GM12865 (cell line): ENCODE measurements at regions not wholly inside any gene's neighbourhood (a gene's known extent, or its start where the extent isn't known, plus 50 kb on each side); places are given as distances from the start of the nearest gene placed in this dataset.
"Not testable (repeated sequence)": the region's sequence is repeated elsewhere in the genome, so short reads cannot be mapped to it uniquely, and the experiment has no call there.

Source experiments
- DNase-seq: peaks from one replicate; pipeline ENCODE4 v3.0.0; 2010; ENCODE audit warnings: low read depth
- H3K4me3 ChIP-seq: 2 replicates; pipeline ENCODE4 v1.5.1; 2011; ENCODE audit warnings: mild to moderate bottlenecking, low read depth, low read length, control low read depth
- TF ChIP-seq, protein P1 (sequence below): IDR thresholded peaks from 2 replicates; pipeline ENCODE4 v1.5.1; 2011; ENCODE audit warnings: low read length, control low read depth, low read depth, inconsistent platforms; ENCODE audit not compliant: insufficient read depth; ENCODE audit errors: missing control alignments

- no peak for DNase-seq
- TF ChIP-seq, protein P1, sequence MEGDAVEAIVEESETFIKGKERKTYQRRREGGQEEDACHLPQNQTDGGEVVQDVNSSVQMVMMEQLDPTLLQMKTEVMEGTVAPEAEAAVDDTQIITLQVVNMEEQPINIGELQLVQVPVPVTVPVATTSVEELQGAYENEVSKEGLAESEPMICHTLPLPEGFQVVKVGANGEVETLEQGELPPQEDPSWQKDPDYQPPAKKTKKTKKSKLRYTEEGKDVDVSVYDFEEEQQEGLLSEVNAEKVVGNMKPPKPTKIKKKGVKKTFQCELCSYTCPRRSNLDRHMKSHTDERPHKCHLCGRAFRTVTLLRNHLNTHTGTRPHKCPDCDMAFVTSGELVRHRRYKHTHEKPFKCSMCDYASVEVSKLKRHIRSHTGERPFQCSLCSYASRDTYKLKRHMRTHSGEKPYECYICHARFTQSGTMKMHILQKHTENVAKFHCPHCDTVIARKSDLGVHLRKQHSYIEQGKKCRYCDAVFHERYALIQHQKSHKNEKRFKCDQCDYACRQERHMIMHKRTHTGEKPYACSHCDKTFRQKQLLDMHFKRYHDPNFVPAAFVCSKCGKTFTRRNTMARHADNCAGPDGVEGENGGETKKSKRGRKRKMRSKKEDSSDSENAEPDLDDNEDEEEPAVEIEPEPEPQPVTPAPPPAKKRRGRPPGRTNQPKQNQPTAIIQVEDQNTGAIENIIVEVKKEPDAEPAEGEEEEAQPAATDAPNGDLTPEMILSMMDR: no peak
- no peak overlapping the region for H3K4me3 ChIP-seq
Measured at GRCh38 chr3:164730815-164731360, 347.4 kb downstream of the SI start.

DNA sequence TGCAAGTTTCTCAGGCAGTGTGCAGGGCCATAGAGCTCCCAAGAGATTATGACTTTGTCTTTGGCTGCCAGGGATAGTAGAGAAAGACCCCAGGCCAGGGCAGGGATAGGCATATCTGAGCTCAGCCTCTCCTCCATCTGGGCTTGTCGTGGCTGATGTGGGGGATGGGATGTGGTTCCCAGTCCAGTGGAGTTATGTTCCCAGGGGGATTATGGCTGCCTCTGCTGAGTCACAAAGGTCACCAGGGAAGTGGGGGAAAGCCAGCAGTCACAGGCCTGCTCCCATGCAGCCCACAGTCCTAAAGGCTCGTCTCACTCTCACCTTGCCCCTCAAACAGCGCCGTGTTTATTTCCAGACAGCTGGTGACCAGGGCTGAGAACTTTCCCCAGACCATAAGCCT lies 354.9 kb downstream of the SI start:
- TF ChIP-seq, protein P1: no peak
- no peak for DNase-seq
- H3K4me3 ChIP-seq: no peak overlapping the region

DNA sequence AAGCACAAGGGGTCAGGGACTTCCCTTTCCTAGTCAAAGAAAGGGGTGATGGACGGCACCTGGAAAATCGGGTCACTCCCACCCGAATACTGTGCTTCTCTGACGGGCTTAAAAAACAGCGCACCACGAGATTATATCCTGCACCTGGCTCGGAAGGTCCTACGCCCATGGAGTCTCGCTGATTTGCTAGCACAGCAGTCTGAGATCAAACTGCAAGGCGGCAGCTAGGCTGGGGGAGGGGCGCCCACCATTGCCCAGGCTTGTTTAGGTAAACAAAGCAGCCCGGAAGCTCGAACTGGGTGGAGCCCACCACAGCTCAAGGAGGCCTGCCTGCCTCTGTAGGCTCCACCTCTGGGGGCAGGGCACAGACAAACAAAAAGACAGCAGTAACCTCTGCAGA lies 375.5 kb downstream of the SI start:
- not testable (repeated sequence) for DNase-seq, H3K4me3 ChIP-seq

DNA sequence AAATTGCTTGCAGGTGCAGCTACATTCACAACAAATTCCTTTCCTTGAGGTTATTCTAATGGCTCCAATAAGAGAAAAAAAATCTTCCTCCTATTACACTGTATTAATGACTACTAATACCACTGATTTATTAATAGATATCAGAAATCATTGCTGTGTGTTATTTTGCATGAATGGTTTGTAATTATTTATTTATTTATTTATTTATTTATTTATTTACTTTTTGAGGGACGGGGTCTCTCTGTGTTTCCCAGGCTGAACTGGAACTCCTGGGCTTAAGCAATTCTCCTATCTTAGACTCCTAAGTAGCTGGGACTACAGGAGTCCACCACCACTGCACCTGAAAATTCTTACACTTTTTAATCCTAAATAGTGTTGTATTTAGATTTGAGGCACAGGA lies 390.4 kb downstream of the SI start:
- TF ChIP-seq, protein P1: no peak
- H3K4me3 ChIP-seq: no peak overlapping the region
- DNase-seq: no peak

DNA sequence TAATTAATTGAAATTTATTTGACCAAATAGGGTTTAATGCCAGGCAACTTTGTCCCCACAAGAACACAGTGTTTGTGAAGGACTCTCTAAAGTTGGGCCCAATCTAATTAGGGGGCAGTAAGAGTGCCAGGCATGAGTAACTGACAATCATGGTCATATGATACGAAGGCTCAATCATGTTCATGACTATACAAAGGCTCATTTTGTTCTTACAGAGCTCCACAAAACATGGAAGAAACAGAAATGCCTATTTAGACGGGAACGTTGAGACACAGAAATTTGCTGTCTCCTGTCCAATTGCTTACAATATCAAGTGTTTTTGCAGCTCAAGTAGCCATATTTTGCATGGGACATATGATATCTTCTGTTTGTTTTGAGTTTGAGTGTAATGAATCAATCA lies 391.1 kb downstream of the SI start:
- TF ChIP-seq, protein P1: no peak
- DNase-seq: no peak
- H3K4me3 ChIP-seq: no peak overlapping the region

DNA sequence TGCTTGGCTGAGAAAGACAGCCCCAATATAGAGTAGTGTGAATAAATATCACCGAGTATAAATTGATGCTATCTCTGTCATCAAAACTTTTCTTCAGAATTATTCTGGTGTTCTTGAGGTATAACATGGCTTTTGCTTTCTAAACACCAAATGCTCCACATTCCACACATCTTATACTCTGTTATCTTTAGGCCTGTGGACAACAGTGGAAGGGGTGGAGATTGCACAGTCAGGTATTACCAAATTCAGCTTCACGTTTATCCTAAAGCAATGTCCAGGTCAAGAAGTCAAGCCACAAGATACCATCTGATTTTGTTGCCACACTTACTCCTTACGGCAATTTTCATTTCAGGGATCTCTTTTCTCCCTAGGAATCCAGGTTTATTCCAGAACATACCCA lies 394.8 kb downstream of the SI start:
- DNase-seq: no peak
- TF ChIP-seq, protein P1: no peak
- no peak overlapping the region for H3K4me3 ChIP-seq

DNA sequence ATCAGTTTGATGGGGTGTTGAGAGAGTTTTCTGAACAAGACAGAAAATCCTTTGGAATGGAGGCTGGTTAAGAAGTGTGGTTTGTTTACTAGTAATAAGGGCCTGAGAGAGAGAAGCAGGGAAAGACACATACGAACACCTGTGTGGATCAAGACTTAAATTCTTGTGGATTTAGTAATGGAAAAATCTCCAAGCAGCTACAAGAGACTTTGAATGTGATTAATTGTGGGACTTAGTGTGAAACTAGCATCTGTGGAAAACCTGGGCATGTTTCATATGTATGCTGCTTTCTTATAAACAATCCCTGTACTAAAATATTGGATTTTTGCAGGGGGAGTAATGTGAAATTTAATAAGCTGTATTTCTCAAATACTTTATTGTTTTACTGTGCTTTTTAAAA lies 399.1 kb downstream of the SI start:
- TF ChIP-seq, protein P1: no peak
- no peak for DNase-seq
- no peak overlapping the region for H3K4me3 ChIP-seq

DNA sequence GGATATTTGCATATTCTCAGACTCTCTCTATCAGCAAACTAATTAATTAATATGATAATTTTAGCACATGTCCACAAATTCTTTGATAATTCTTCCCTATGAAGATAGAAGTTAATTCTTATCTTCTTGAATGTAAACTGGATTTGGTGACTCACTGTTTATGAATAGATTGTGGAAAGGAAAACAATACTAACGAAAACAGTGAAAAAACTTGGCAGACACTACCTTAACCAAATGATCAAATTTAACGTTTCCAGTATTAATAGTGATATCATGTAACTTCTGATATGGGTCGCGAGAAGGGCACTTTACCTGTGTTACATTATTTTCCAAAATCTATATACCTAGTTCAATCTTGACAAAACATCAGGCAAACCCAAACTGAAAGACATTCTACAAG lies 401.0 kb downstream of the SI start:
- no peak for DNase-seq
- no peak overlapping the region for H3K4me3 ChIP-seq
- TF ChIP-seq, protein P1: no peak
